K562 (cell line): ENCODE measurements at regions not wholly inside any gene's neighbourhood (a gene's known extent, or its start where the extent isn't known, plus 50 kb on each side); places are given as distances from the start of the nearest gene placed in this dataset.

ENCODE experiments used
- KLF13 ChIP-seq: fragments of 450-650 bp; IDR thresholded peaks from 2 replicates; pipeline ENCODE4 v1.6.1; 2016; ENCODE audit warnings: missing genetic modification characterization, low read depth, mild to moderate bottlenecking, missing compliant biosample characterization, moderate library complexity, borderline replicate concordance
- ZNF318 ChIP-seq, 2 experiments: fragments of 450-650 bp; IDR thresholded peaks; 2 replicates each; pipeline ENCODE4 v1.6.1; 2016; ENCODE audit warnings: mild to moderate bottlenecking in 2 of 2, borderline replicate concordance in 1 of 2, low read depth in 1 of 2, moderate library complexity in 1 of 2

- TF ChIP-seq ZNF318 (IDR thresholded peaks at IDR 0.05; ENCODE audit: borderline replicate concordance in 1 of 2, low read depth in 1 of 2): no peak
- TF ChIP-seq KLF13 (tag): no peak
Observed at GRCh38 chr11:115624065-115624464, 119.8 kb upstream of the CADM1 start (continued).
